ENCODE measurements at regions not wholly inside any gene's neighbourhood (a gene's known extent, or its start where the extent isn't known, plus 50 kb on each side); places are given as distances from the start of the nearest gene placed in this dataset.
"Not testable (repeated sequence)": the region's sequence is repeated elsewhere in the genome, so short reads cannot be mapped to it uniquely, and the experiment has no call there.

- no peak for DNase-seq (ENCODE audit: low spot score)
- TF ChIP-seq CTCF (IDR thresholded peaks at IDR 0.05), result no peak
- Histone ChIP-seq H3K4me3 (no peak overlapping the region), H3K9me3 (peaks cover 0 to 24% of the 10 kb centered on the region in 2 donors), H3K36me3 (no peaks in the 10 kb centered on the region), H3K27ac (no peak overlapping the region), H3K4me1 (no peaks in the 10 kb centered on the region), H3K27me3 (peaks cover 3 to 8% of the 10 kb centered on the region in 2 donors)
Observed at GRCh38 chr10:42898037-42898960, 115.7 kb downstream of the BMS1 start.

GRCh38 chr10:42899036-42899435 lies 116.4 kb downstream of the BMS1 start:
- no peak for TF ChIP-seq CTCF (IDR thresholded peaks at IDR 0.05)
- Histone ChIP-seq H3K27me3 (peaks cover 3 to 8% of the 10 kb centered on the region in 2 donors), H3K36me3 (no peaks in the 10 kb centered on the region), H3K9me3 (peaks cover 0 to 27% of the 10 kb centered on the region in 2 donors), H3K4me3 (no peak overlapping the region), H3K27ac (no peak overlapping the region), H3K4me1 (no peaks in the 10 kb centered on the region)
- DNase-seq (ENCODE audit: low spot score), result no peak

- not testable (repeated sequence) for H3K4me1 ChIP-seq; H3K36me3 ChIP-seq; H3K4me3 ChIP-seq; DNase-seq (ENCODE audit: low spot score); H3K27ac ChIP-seq; H3K27me3 ChIP-seq
- H3K9me3 ChIP-seq, result peaks cover 0 to 32% of the 10 kb centered on the region in 2 donors
Observed at GRCh38 chr10:42900346-42900745, 117.8 kb downstream of the BMS1 start.

- Histone ChIP-seq H3K4me3 (no peak overlapping the region), H3K27ac (no peak overlapping the region), H3K27me3 (no peaks in the 10 kb centered on the region), H3K9me3 (peaks cover 0 to 23% of the 10 kb centered on the region in 2 donors), H3K4me1 (no peaks in the 10 kb centered on the region), H3K36me3 (no peaks in the 10 kb centered on the region)
- DNase-seq (ENCODE audit: low spot score), result no peak
- no peak for TF ChIP-seq CTCF (IDR thresholded peaks at IDR 0.05)
Observed at GRCh38 chr10:42911359-42911758, 128.8 kb downstream of the BMS1 start.

- no peaks in the 10 kb centered on the region for H3K4me1 ChIP-seq
- H3K4me3 ChIP-seq, result no peak overlapping the region
- H3K36me3 ChIP-seq, result no peaks in the 10 kb centered on the region
- no peaks in the 10 kb centered on the region for H3K27me3 ChIP-seq
- H3K27ac ChIP-seq, result no peak overlapping the region
- no peak for DNase-seq (ENCODE audit: low spot score)
- peaks cover 0 to 23% of the 10 kb centered on the region in 2 donors for H3K9me3 ChIP-seq
- TF ChIP-seq CTCF (IDR thresholded peaks at IDR 0.05), result no peak
Observed at GRCh38 chr10:42916974-42917373, 134.4 kb downstream of the BMS1 start.

- DNase-seq (ENCODE audit: low spot score), result no peak
- H3K27me3 ChIP-seq, result no peaks in the 10 kb centered on the region
- no peaks in the 10 kb centered on the region for H3K36me3 ChIP-seq
- no peak overlapping the region for H3K4me3 ChIP-seq
- TF ChIP-seq CTCF (IDR thresholded peaks at IDR 0.05), result no peak
- peaks cover 0 to 28% of the 10 kb centered on the region in 2 donors for H3K9me3 ChIP-seq
- H3K4me1 ChIP-seq, result no peaks in the 10 kb centered on the region
- no peak overlapping the region for H3K27ac ChIP-seq
Observed at GRCh38 chr10:42917821-42918220, 135.2 kb downstream of the BMS1 start.

Data from right atrium auricular region (tissue), 2 donors.